ENCODE measurements at regions not wholly inside any gene's neighbourhood (a gene's known extent, or its start where the extent isn't known, plus 50 kb on each side); places are given as distances from the start of the nearest gene placed in this dataset.

DNA sequence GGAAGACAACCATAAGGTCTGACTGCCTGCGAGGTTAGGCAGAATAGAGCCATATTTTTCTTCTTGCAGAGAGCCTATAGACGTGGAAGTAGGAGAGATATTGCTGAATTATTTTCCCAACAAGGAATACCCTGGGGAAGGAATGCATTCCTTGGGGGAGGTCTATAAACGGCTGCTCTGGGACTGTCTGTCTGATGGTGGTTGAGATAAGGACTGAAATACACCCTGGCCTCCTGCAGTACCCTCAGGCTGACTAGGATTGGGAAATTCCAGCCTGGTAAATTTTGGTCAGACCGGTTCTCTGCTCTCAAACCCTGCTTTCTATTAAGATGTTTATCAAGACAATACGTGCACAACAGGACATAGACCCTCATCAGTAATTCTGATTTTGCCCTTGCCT, 617.5 kb upstream of the GRIN3A start (continued):
- TF ChIP-seq, protein P1, sequence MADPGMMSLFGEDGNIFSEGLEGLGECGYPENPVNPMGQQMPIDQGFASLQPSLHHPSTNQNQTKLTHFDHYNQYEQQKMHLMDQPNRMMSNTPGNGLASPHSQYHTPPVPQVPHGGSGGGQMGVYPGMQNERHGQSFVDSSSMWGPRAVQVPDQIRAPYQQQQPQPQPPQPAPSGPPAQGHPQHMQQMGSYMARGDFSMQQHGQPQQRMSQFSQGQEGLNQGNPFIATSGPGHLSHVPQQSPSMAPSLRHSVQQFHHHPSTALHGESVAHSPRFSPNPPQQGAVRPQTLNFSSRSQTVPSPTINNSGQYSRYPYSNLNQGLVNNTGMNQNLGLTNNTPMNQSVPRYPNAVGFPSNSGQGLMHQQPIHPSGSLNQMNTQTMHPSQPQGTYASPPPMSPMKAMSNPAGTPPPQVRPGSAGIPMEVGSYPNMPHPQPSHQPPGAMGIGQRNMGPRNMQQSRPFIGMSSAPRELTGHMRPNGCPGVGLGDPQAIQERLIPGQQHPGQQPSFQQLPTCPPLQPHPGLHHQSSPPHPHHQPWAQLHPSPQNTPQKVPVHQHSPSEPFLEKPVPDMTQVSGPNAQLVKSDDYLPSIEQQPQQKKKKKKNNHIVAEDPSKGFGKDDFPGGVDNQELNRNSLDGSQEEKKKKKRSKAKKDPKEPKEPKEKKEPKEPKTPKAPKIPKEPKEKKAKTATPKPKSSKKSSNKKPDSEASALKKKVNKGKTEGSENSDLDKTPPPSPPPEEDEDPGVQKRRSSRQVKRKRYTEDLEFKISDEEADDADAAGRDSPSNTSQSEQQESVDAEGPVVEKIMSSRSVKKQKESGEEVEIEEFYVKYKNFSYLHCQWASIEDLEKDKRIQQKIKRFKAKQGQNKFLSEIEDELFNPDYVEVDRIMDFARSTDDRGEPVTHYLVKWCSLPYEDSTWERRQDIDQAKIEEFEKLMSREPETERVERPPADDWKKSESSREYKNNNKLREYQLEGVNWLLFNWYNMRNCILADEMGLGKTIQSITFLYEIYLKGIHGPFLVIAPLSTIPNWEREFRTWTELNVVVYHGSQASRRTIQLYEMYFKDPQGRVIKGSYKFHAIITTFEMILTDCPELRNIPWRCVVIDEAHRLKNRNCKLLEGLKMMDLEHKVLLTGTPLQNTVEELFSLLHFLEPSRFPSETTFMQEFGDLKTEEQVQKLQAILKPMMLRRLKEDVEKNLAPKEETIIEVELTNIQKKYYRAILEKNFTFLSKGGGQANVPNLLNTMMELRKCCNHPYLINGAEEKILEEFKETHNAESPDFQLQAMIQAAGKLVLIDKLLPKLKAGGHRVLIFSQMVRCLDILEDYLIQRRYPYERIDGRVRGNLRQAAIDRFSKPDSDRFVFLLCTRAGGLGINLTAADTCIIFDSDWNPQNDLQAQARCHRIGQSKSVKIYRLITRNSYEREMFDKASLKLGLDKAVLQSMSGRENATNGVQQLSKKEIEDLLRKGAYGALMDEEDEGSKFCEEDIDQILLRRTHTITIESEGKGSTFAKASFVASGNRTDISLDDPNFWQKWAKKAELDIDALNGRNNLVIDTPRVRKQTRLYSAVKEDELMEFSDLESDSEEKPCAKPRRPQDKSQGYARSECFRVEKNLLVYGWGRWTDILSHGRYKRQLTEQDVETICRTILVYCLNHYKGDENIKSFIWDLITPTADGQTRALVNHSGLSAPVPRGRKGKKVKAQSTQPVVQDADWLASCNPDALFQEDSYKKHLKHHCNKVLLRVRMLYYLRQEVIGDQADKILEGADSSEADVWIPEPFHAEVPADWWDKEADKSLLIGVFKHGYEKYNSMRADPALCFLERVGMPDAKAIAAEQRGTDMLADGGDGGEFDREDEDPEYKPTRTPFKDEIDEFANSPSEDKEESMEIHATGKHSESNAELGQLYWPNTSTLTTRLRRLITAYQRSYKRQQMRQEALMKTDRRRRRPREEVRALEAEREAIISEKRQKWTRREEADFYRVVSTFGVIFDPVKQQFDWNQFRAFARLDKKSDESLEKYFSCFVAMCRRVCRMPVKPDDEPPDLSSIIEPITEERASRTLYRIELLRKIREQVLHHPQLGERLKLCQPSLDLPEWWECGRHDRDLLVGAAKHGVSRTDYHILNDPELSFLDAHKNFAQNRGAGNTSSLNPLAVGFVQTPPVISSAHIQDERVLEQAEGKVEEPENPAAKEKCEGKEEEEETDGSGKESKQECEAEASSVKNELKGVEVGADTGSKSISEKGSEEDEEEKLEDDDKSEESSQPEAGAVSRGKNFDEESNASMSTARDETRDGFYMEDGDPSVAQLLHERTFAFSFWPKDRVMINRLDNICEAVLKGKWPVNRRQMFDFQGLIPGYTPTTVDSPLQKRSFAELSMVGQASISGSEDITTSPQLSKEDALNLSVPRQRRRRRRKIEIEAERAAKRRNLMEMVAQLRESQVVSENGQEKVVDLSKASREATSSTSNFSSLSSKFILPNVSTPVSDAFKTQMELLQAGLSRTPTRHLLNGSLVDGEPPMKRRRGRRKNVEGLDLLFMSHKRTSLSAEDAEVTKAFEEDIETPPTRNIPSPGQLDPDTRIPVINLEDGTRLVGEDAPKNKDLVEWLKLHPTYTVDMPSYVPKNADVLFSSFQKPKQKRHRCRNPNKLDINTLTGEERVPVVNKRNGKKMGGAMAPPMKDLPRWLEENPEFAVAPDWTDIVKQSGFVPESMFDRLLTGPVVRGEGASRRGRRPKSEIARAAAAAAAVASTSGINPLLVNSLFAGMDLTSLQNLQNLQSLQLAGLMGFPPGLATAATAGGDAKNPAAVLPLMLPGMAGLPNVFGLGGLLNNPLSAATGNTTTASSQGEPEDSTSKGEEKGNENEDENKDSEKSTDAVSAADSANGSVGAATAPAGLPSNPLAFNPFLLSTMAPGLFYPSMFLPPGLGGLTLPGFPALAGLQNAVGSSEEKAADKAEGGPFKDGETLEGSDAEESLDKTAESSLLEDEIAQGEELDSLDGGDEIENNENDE (IDR thresholded peaks at IDR 0.05; ENCODE audit: insufficient replicate concordance, low read length): no peak
- TF ChIP-seq TEAD4 (IDR thresholded peaks at IDR 0.05; ENCODE audit: low read depth, low read length) (no peak; the same call in 1 of the 2 replicates), POLR2AphosphoS5 (IDR thresholded peaks at IDR 0.05; ENCODE audit: low read depth, low read length) (no peak), EP300 (IDR thresholded peaks at IDR 0.05; ENCODE audit: borderline replicate concordance in 1 of 2, low read depth in 2 of 2, low read length in 2 of 2) (peak in 1 of 2 experiments; percentile 78; a peak in 1 of 3 replicates), EZH2 (IDR thresholded peaks at IDR 0.05; ENCODE audit: low read depth, low read length, severe bottlenecking) (no peak)

Data from H1 (cell line).